LNCAP (cell line): ENCODE measurements at regions not wholly inside any gene's neighbourhood (a gene's known extent, or its start where the extent isn't known, plus 50 kb on each side); places are given as distances from the start of the nearest gene placed in this dataset.

ENCODE experiments used
- CTCF ChIP-seq: fragments of 450-650 bp; IDR thresholded peaks from 2 replicates; pipeline ENCODE4 v1.5.1; 2017; ENCODE audit warnings: mild to moderate bottlenecking

- TF ChIP-seq CTCF = no peak
Measured at GRCh38 chr2:38483776-38484501, 106.9 kb upstream of the ATL2 start.

- no peak for TF ChIP-seq CTCF
Measured at GRCh38 chr2:38480617-38481016, 103.5 kb upstream of the ATL2 start.

GRCh38 chr2:38477006-38477405 lies 99.9 kb upstream of the ATL2 start:
- no peak for TF ChIP-seq CTCF

GRCh38 chr2:38475567-38475881 lies 98.5 kb upstream of the ATL2 start:
- TF ChIP-seq CTCF = no peak

- no peak for TF ChIP-seq CTCF
Measured at GRCh38 chr2:38474715-38475566, 97.9 kb upstream of the ATL2 start.

GRCh38 chr2:38474021-38474456 lies 97.0 kb upstream of the ATL2 start:
- TF ChIP-seq CTCF = no peak

- TF ChIP-seq CTCF = no peak
Measured at GRCh38 chr2:38473333-38474005, 96.4 kb upstream of the ATL2 start.
